ENCODE measurements at regions not wholly inside any gene's neighbourhood (a gene's known extent, or its start where the extent isn't known, plus 50 kb on each side); places are given as distances from the start of the nearest gene placed in this dataset.

- DNase-seq (ENCODE audit: low read depth, low spot score) = no peak
- H3K4me3 ChIP-seq (ENCODE audit: low read depth, low read length) = no peak overlapping the region
- in situ Hi-C loops (cut with HindIII; ENCODE audit: low sequenced_read_pairs) = no loop called here
- no peak for TF ChIP-seq CTCF (IDR thresholded peaks at IDR 0.05; ENCODE audit: low read depth, low read length)
Measured at GRCh38 chr3:175980486-175981090, 1121.5 kb downstream of the NAALADL2 start.

GRCh38 chr3:175977968-175978752 is 1119.0 kb downstream of the NAALADL2 start:
- no peak for DNase-seq (ENCODE audit: low read depth, low spot score)
- no peak overlapping the region for H3K4me3 ChIP-seq (ENCODE audit: low read depth, low read length)
- TF ChIP-seq CTCF (IDR thresholded peaks at IDR 0.05; ENCODE audit: low read depth, low read length) = no peak
- in situ Hi-C loops (cut with HindIII; ENCODE audit: low sequenced_read_pairs) = no loop called here

- in situ Hi-C loops (cut with HindIII; ENCODE audit: low sequenced_read_pairs) = no loop called here
Measured at GRCh38 chr3:175969456-175969855, 1110.3 kb downstream of the NAALADL2 start.

GRCh38 chr3:175965036-175965435 is 1105.9 kb downstream of the NAALADL2 start:
- no peak overlapping the region for H3K4me3 ChIP-seq (ENCODE audit: low read depth, low read length)
- in situ Hi-C loops (cut with HindIII; ENCODE audit: low sequenced_read_pairs) = no loop called here
- peak; percentile 35 for DNase-seq (ENCODE audit: low read depth, low spot score)
- no peak for TF ChIP-seq CTCF (IDR thresholded peaks at IDR 0.05; ENCODE audit: low read depth, low read length)

More at GRCh38 chr3:175969456-175969855, 1110.3 kb downstream of the NAALADL2 start:
- DNase-seq (ENCODE audit: low read depth, low spot score) = no peak
- no peak for TF ChIP-seq CTCF (IDR thresholded peaks at IDR 0.05; ENCODE audit: low read depth, low read length)
- H3K4me3 ChIP-seq (ENCODE audit: low read depth, low read length) = no peak overlapping the region

GRCh38 chr3:175957427-175957826 is 1098.3 kb downstream of the NAALADL2 start:
- no peak overlapping the region for H3K4me3 ChIP-seq (ENCODE audit: low read depth, low read length)
- no peak for DNase-seq (ENCODE audit: low read depth, low spot score)
- in situ Hi-C loops (cut with HindIII; ENCODE audit: low sequenced_read_pairs) = no loop called here
- no peak for TF ChIP-seq CTCF (IDR thresholded peaks at IDR 0.05; ENCODE audit: low read depth, low read length)

GRCh38 chr3:175956964-175957363 is 1097.8 kb downstream of the NAALADL2 start:
- in situ Hi-C loops (cut with HindIII; ENCODE audit: low sequenced_read_pairs) = no loop called here
- H3K4me3 ChIP-seq (ENCODE audit: low read depth, low read length) = no peak overlapping the region
- DNase-seq (ENCODE audit: low read depth, low spot score) = no peak
- TF ChIP-seq CTCF (IDR thresholded peaks at IDR 0.05; ENCODE audit: low read depth, low read length) = peak; percentile 39
